K562 (cell line): ENCODE measurements at regions not wholly inside any gene's neighbourhood (a gene's known extent, or its start where the extent isn't known, plus 50 kb on each side); places are given as distances from the start of the nearest gene placed in this dataset.

Source experiments
- ATAC-seq: fragments of 200-7000 bp; cut with Tn5 transposase; 3 replicates; pipeline ENCODE4 v1.9.1; 2020; ENCODE audit warnings: moderate library complexity
- BruUV-seq: library from RNA; stranded (reverse); fragments of 400-500 nt; replicated peaks from 2 replicates; lab custom pipeline; 2021; lab: Mats Ljungman, UMichigan
- CTCF ChIA-PET: fragments of 300-600 bp; formaldehyde crosslinking; extraction: SDS; loops from one replicate; lab custom pipeline; 2021; ENCODE audit warnings: low intra/inter-chr PET ratio; lab: Yijun Ruan, JAX
- POLR2A ChIA-PET: fragments of 300-600, 350-650 bp; sonication (Branson Sonifier 250); formaldehyde crosslinking; extraction: SDS; loops from one replicate; lab custom pipeline; 2021; ENCODE audit warnings: antibody characterized with exemption, inconsistent platforms; lab: Yijun Ruan, JAX
- DNase-seq, 4 experiments: peaks; one replicate each; pipeline versions ENCODE4 v3.0.0 to v3.0.0-alpha.2; 2011 to 2018; ENCODE audit warnings: low spot score in 3 of 4, mixed read lengths in 3 of 4; ENCODE audit errors: extremely low read depth in 1 of 4
- FAIRE-seq: peaks from 2 replicates; lab custom pipeline; 2011; peaks lifted over from hg19 to GRCh38; lab: Jason Lieb, UNC
- H2AFZ ChIP-seq: 2 replicates; pipeline ENCODE4 v1.6.0; 2011; ENCODE audit warnings: low read depth, low read length, control low read depth, inconsistent platforms
- H3K27ac ChIP-seq: fragments of 200-600 bp; 3 replicates; pipeline ENCODE4 v1.8.0; 2011; ENCODE audit warnings: low read depth, mild to moderate bottlenecking, control low read depth, inconsistent platforms, low read length, moderate library complexity, mixed read lengths; ENCODE audit errors: extremely low read depth
- H3K27me3 ChIP-seq, 2 experiments: fragments of 300-600 bp in 1 of 2; 2 replicates in 1 of 2; 3 replicates in 1 of 2; pipeline versions ENCODE4 v1.6.0 to v1.8.0; 2011; ENCODE audit warnings: inconsistent platforms in 2 of 2, low read length in 2 of 2, mild to moderate bottlenecking in 1 of 2, mixed read lengths in 1 of 2, moderate library complexity in 1 of 2; ENCODE audit not compliant: control insufficient read depth in 2 of 2, insufficient read depth in 2 of 2
- H3K36me3 ChIP-seq: fragments of 300-600 bp; 3 replicates; pipeline ENCODE4 v1.8.0; 2011; ENCODE audit warnings: mild to moderate bottlenecking, low read length, inconsistent platforms; ENCODE audit not compliant: control insufficient read depth, insufficient read depth
- H3K4me1 ChIP-seq, 2 experiments: fragments of 200-600 bp in 1 of 2; replicated peaks in 1 of 2; 2 replicates in 1 of 2; 3 replicates in 1 of 2; pipeline versions ENCODE4 v1.5.1 to v1.8.0; 2011; ENCODE audit warnings: inconsistent platforms in 2 of 2, low read length in 2 of 2, mild to moderate bottlenecking in 1 of 2, mixed read lengths in 1 of 2, moderate library complexity in 1 of 2; ENCODE audit not compliant: control insufficient read depth in 2 of 2, insufficient read depth in 2 of 2
- H3K4me2 ChIP-seq: 2 replicates; pipeline ENCODE4 v1.6.1; 2011; ENCODE audit warnings: low read length, control low read depth, inconsistent platforms, mixed read lengths; ENCODE audit not compliant: insufficient read depth
- H3K4me3 ChIP-seq: fragments of 200-600 bp; sonication (generic), shearing (Covaris generic); 2 replicates; pipeline ENCODE4 v1.5.1; 2016; ENCODE audit warnings: control low read depth, inconsistent platforms
- H3K79me2 ChIP-seq: fragments of 200-600 bp; 3 replicates; pipeline ENCODE4 v1.8.0; 2011; ENCODE audit warnings: low read length, inconsistent platforms; ENCODE audit not compliant: control insufficient read depth, insufficient read depth
- H3K9ac ChIP-seq, 2 experiments: 2 replicates each; pipeline versions ENCODE4 v1.6.0 to v1.6.1; 2011; ENCODE audit warnings: low read depth in 2 of 2, low read length in 2 of 2, control low read depth in 1 of 2, inconsistent platforms in 1 of 2, mild to moderate bottlenecking in 1 of 2, mixed read lengths in 1 of 2; ENCODE audit not compliant: insufficient read depth in 1 of 2
- H3K9me1 ChIP-seq: one replicate; pipeline ENCODE4 v1.6.0; 2011; ENCODE audit warnings: inconsistent platforms, mild to moderate bottlenecking, low read length, moderate library complexity; ENCODE audit not compliant: control insufficient read depth, insufficient read depth
- H3K9me3 ChIP-seq: replicated peaks from 2 replicates; pipeline ENCODE4 v1.5.1; 2011; ENCODE audit warnings: low read depth, low read length, inconsistent platforms; ENCODE audit not compliant: control insufficient read depth, insufficient read depth
- H4K20me1 ChIP-seq: replicated peaks from 2 replicates; pipeline ENCODE4 v1.6.1; 2011; ENCODE audit warnings: low read length, inconsistent platforms, mixed read lengths; ENCODE audit not compliant: control insufficient read depth, insufficient read depth
- BDP1 ChIP-seq: IDR thresholded peaks from 3 replicates; pipeline ENCODE4 v1.6.1; 2011; ENCODE audit not compliant: insufficient read length, insufficient read depth
- IRF2 ChIP-seq: sonication (generic); formaldehyde crosslinking; IDR thresholded peaks from 2 replicates; pipeline ENCODE4 v1.8.1; 2022; ENCODE audit warnings: mild to moderate bottlenecking, missing genetic modification reagents
- NCOA4 ChIP-seq: fragments of 450-650 bp; IDR thresholded peaks from 2 replicates; pipeline ENCODE4 v1.6.1; 2018; ENCODE audit warnings: mild to moderate bottlenecking; ENCODE audit not compliant: partially characterized antibody
- POLR2G ChIP-seq: fragments of 200-400 bp; formaldehyde crosslinking; IDR thresholded peaks from 2 replicates; pipeline ENCODE4 v1.6.1; 2017; ENCODE audit warnings: low read depth, mild to moderate bottlenecking, antibody characterized with exemption, low read length, moderate library complexity
- SMAD3 ChIP-seq: fragments of 450-650 bp; formaldehyde crosslinking; conservative IDR thresholded peaks from 2 replicates; pipeline ENCODE4 v1.4.0; 2020; ENCODE audit warnings: mild to moderate bottlenecking
- SMARCA4 ChIP-seq: fragments of 450-650 bp; IDR thresholded peaks from 2 replicates; pipeline ENCODE4 v1.6.1; 2016
- ZNF75A ChIP-seq: fragments of 450-650 bp; formaldehyde crosslinking; IDR thresholded peaks from 2 replicates; pipeline ENCODE4 v1.4.0; 2020; ENCODE audit warnings: mild to moderate bottlenecking
- WGBS: fragments of 100-300 bp; shearing (Covaris generic); methylation state at CpG from one replicate; pipeline ENCODE4 v1.1.6; 2016; ENCODE audit warnings: low coverage, mixed read lengths; ENCODE audit not compliant: insufficient coverage; ENCODE audit errors: missing lambda C conversion rate; 5-methylcytosine and 5-hydroxymethylcytosine counted together
- in situ Hi-C: fragments of 300-500 bp; cut with MboI; formaldehyde crosslinking; loops from 4 replicates; pipeline ENCODE4 v1.15.0; 2018; ENCODE audit warnings: inconsistent platforms, mixed read lengths
- intact Hi-C: fragments of 100-400 bp; cut with micrococcal nuclease; formaldehyde crosslinking; loops from 2 replicates; pipeline ENCODE4 v1.14.2; 2022

GRCh38 chr20:6533761-6534479 lies 233.6 kb upstream of the BMP2 start:
- Histone ChIP-seq H3K9me1 (no peaks in the 10 kb centered on the region), H3K4me3 (no peak overlapping the region), H3K79me2 (no peaks in the 10 kb centered on the region), H3K9ac (no peak overlapping the region), H3K36me3 (no peaks in the 10 kb centered on the region), H3K4me2 (no peak overlapping the region), H3K27me3 (no peaks in the 10 kb centered on the region), H2AFZ (no peak overlapping the region)
- no peak for FAIRE-seq
- intact Hi-C loops: no loop called here
- 4% methylated on average over 13 of the region's 17 CpGs for WGBS
- POLR2A ChIA-PET: no interaction called here
- DNase-seq: no peak
- TF ChIP-seq ZNF75A (CRISPR knock-in tag) (no peak), BDP1 (no peak), POLR2G (no peak), IRF2 (CRISPR knock-in tag) (no peak), SMAD3 (no peak), SMARCA4 (no peak), NCOA4 (no peak)
- TF ChIP-seq, all 486 proteins: peak for 0
- Histone ChIP-seq H3K27ac (no peak overlapping the region), H3K9me3 (no peaks in the 10 kb centered on the region), H4K20me1 (no peaks in the 10 kb centered on the region), H3K4me1 (no peaks in the 10 kb centered on the region)
- no TSS peak for BruUV-seq
- ATAC-seq: no peak
- CTCF ChIA-PET: interaction anchor here (0.5 kb wide), 1 partner anchor 393 kb away, joined by 3 read pairs; no protein-coding TSS in a partner anchor
- in situ Hi-C loops: no loop called here
